ENCODE measurements at regions not wholly inside any gene's neighbourhood (a gene's known extent, or its start where the extent isn't known, plus 50 kb on each side); places are given as distances from the start of the nearest gene placed in this dataset.
A peak's percentile ranks its signal among the peaks of the same experiment; 100 is the strongest.

DNA sequence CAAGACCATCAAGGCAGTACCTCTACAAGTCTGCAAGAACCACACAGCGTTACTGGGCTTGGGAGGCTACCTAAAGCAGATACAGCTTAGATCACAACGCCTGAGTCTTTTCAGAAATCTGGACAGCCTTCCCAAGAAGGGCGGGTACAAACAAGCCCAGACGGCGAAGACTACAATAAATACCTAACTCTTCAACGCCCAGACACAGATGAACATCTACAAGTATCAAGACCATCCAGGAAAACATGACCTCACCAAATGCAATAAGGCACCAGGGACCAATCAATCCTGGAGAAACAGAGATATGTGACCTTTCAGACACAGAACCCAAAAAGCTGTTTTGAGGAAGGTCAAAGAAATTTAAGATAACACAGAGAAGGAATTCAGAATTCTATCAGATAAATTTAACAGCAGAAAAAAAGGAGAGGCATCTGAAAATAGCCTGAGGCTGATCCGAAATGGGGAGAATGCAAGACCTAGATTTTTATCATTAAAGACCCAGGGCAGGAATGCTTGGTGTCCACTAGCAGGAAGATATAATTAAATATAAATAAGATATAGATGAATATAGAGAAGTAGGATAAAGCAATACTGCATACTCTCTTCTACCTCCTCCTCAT is 131.7 kb upstream of the COL21A1 start:
- no peak for FAIRE-seq
- DNase-seq (ENCODE audit: insufficient read length, low spot score): no peak

DNA sequence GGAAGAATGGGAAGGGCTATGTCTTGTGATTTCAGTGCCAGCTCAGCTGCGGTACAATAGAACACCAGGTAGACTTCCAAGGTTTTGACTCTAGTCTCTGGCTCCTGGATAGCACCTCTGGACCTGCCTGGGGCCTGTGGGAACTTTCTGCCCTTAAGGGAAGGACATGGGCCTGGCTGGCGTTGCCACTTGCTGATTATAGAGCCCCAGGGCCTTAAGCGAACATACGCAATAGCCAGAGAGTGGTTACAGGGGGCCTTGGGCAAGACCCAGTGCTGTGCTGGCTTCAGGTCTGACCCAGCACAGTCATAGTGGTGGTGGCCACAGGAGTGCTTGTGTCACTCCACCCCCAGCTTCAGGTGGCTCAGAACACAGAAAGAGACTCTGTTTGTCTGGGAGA is 131.1 kb upstream of the COL21A1 start:
- FAIRE-seq (no peak), DNase-seq (ENCODE audit: insufficient read length, low spot score) (no peak)

DNA sequence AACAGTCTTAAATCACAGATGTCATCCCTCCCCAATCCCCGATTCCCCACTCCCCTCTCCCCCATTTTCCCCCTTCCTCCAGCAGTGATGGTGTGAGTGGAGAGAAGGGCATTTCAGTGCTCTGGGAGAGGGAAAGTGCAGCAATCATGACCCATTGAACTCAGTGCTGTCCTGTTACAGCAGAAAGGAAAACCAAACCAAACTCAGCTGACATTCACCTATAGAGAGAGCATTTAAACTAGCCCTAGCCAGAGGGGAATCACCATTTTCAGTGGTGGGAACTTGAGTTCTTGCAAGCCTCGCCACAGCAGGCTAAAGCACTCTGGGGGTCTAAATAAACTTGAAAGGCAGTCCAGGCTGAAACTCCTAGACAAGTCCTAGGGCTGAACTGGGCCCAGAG is 129.9 kb upstream of the COL21A1 start:
- no peak for FAIRE-seq
- DNase-seq (ENCODE audit: insufficient read length, low spot score): no peak

DNA sequence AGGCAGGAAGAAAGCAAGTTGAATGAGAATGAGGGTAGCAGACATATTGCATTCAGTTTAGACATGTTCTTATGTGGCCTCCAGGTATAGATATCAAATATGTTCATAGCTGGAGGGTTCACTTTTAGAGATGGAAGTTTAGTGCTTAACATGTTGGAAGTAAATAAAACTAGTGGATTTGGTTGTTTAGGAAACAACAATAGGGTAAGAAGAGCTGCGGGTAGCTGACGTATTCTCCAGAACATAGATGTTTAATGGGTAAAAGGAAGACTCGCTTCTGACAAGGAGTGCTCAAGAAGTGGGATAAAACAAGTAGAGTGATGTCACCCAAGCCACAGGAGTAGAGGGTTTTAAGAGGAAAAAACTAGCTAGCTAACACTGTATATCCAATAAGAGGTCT is 128.4 kb upstream of the COL21A1 start:
- no peak for DNase-seq (ENCODE audit: insufficient read length, low spot score)
- FAIRE-seq: no peak

DNA sequence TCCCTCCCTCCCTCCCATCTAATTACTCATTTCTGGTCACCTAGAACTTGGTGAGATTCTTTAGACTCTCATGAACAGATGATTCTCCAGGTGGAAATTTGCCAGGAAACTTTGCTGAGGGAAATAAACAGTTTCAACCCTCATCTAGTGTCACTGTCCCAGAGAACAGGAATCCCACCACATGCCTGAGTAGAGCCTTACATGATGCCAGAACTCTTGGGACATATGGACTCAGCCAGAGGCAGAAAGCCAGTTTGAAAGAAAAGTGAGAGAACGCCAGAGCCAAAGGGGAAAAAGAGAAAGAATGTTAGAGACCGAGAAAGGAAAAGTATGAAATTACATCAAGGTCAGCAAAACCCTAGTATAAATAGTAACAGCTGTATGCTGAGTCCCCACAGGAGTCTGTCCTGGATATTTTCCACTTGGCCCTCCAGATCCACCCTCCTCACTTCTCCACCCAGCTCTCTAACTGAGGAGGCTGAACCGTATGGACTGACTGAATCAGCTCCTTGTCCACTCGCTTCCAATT is 127.5 kb upstream of the COL21A1 start:
- no peak for FAIRE-seq

DNA sequence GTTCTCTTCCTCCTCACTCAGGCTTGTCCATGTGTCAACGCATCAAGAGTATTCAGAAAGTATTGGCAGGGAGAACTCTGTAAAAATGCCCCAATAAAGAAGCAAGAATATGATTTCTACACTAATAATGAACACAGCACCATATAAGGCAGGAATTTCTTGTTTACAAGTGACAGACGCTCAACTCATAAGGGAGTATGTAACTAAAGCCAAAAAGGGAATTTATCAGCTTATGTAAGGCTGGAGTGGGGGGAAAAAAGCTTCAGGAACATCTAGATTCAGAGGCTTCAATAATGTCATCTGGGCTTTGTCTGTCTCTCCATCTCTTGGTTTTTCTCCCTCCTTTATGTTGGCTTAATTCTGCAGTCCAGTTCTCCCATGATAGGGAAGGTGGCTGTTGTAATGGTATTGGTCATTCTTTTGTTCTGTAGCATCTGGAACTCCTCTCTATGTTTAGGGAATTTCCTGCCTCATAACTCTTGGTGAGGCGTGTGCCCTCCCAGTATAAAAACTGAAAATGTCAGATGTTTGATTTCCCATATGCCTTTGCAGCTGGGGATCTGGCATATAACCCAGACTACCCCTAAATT is 125.1 kb upstream of the COL21A1 start:
- no peak for DNase-seq (ENCODE audit: insufficient read length, low spot score)
- FAIRE-seq: no peak

More for the DNA sequence above, 127.5 kb upstream of the COL21A1 start:
- no peak for DNase-seq (ENCODE audit: insufficient read length, low spot score)

DNA sequence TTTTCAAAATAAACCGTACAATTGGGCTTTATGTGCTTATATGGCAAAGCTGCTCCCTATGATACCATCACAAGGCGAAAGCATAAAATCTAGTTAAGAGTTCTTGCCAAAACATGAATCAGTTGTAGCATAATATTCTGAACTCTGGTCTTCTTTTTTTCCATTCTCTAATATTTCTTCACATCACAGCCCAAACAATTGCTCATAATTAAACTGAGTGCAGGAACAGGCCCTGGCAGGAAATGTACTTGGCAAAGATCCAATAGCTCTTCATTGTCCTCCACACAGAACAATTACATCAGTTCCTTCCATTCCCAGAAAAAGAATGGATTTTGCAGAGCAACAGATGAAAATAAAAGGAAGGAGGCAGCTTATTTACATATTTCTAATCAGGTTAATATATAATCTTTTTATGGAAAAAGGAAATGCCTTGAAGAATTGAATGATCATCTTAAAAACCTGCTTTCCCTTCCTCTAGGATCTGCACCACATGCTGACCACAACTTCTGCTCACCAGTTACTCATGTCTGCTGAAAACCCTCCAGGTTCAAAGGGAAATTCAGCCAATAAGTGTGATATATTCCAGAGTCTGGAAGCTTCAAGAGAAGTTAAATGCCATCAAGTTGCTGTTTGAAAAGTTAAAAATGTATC is 123.3 kb upstream of the COL21A1 start:
- FAIRE-seq: peak; percentile 76
- DNase-seq (ENCODE audit: insufficient read length, low spot score): peak; percentile 12

DNA sequence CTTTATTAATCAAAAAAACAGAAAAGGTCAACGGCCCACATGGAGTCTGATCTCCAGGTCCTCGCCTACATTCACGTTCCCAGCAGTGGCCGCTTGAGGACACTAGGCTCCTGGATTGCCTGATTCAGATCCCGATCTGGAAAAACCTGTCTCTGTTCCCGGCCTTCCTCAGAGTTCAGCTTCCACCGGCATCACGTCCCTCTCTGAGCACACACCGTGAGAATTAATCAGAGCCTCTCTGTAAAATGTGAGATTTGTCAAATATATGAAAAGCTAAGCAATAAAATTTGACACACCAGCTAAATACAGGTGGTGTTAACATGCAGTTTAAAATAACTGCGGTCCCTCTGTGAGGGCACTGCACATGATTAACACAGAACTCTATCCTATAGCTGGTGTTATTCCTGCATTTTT is 122.8 kb upstream of the COL21A1 start:
- no peak for FAIRE-seq
- DNase-seq (ENCODE audit: insufficient read length, low spot score): no peak

DNA sequence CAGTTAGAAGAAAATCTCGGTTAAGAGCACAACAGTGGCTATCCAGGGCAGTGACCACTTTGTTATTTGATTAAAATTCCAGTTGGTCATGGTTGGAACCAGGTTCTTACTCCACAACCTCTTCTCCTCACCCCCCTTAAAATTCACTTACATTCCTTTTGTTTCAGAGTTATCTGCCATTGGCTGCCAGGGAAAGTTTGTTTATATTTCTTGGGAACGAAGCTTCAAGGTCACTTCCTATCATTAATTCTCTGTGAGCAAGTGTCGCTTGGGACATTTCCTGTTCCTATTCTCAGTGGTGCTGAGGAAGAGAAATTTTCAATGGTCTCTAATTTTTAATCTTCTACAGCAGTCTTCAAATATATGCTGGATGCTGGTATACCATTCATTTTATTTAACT is 121.1 kb upstream of the COL21A1 start:
- FAIRE-seq: no peak
- no peak for DNase-seq (ENCODE audit: insufficient read length, low spot score)

DNA sequence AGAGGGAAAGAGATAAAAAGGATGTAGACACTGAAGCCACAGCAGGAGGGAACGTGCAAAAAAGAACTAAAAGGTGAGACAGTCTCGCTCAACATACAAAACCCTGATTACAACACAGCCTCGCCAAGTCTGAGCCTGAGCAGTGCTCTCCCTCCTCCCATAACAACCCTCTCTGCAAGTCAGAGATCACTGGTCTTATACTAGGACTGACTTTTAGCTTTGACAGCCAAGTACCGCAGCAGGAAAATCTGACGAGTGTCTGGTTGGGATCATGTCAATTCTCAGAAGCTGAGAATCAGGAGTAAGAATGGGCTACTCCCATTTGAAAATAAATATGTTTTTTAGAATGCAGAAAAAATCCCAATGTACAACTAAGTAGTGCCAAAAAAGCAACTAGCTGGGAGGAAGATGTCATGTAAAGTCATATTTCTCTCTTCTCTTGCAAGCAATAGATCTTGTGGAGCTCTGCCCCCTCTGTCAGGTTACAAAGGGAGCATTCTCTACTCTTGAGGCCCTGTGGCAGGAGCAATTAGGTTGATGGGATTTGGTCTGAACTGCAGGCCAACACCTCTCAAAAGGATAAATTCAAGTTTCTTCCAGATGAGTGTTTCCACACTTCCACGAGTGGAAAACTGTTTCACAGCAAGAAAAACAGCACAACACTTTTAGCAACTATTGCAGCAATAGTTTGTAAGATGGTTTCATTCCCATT is 118.9 kb upstream of the COL21A1 start:
- DNase-seq (ENCODE audit: insufficient read length, low spot score) (no peak), FAIRE-seq (no peak)

DNA sequence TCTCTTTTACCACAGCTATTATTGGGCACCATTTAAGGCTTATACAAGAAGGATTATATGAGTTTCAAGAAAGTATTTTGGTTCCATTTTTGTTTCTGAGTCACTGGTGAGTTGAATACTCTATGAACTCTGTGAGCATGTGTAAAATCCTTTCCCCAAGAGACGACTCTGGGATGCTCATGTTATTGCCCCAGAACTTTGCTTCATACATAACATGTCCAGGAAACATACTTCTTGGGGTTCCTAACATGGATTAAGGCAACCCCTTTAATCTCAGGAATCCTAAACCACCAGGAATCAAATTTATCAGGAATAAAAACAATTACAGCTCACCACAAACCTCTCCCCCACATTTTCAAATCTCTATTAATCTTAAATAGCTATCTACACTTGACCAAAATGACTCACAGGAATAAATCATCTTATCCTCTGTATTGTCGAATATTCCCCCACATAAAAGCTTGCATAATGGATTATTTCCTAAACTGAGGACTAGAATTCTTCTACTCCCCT is 117.5 kb upstream of the COL21A1 start:
- DNase-seq (ENCODE audit: insufficient read length, low spot score) (no peak), FAIRE-seq (no peak)

DNA sequence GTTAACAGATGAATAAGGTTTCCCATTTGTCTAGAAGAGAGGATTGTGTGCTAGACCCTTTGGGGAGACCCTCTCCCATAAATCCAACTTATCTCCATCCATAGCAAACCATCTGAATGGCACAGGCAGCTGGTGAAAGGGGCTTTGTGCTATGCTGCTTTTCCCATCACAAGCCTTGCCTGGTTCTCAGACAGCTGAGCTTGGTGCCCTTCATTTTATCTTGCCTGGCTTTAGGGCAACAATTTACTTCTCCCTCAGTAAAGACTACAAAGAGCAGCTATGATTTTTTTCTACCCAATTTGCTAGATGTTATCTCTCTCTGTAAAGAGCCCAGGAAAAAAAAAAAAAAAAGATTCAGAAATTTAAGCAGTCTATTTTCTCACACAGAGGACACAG is 117.0 kb upstream of the COL21A1 start:
- FAIRE-seq (no peak), DNase-seq (ENCODE audit: insufficient read length, low spot score) (no peak)

DNA sequence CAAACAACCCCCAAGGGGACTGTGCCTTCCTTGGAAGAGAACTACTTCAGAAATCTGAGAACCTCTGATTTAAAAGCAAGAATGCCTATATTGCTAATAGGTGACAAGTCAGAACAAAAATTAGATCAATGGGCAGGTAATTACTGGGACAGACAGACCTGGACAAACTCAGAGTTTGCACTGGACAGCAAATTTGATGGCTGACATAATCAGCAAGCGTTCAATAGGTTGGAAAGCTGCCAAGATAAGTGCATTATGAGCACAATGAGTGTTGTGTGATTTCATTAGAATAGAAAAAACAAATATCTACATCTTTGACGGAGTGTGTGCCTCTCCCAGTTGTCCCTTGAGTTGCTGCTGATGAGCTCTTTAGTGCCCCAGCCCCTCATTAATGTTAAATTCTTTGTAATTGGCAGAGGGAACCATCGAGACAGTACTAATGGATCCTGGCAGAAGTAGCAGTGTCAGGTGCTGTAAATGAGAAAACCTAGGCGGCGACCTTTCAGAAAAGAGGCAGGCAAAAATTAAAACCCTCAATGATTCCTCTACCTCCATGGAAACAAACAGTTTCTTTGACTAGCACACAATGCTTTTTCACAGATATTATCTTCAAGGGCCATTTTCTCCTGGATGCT is 116.5 kb upstream of the COL21A1 start:
- FAIRE-seq: no peak
- no peak for DNase-seq (ENCODE audit: insufficient read length, low spot score)

DNA sequence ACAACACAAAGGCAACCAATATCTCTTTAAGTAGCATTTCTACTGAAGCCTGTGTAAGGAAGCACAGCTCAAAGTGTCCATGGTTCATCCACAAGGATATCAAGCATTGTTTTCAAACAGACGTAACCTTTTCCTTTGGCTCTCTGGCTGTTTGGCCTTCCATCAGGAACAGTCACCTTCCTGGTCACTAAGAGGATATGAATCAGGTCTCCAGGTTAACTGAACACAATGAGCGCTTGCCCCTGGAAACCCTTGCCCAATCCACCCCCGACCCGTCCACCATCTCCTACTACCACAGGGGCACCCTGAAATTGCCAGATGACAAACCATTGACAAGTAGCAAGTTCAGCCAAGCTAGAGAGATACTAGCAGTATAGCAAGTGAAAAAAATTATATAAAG is 114.4 kb upstream of the COL21A1 start:
- DNase-seq (ENCODE audit: insufficient read length, low spot score) (no peak), FAIRE-seq (no peak)

DNA sequence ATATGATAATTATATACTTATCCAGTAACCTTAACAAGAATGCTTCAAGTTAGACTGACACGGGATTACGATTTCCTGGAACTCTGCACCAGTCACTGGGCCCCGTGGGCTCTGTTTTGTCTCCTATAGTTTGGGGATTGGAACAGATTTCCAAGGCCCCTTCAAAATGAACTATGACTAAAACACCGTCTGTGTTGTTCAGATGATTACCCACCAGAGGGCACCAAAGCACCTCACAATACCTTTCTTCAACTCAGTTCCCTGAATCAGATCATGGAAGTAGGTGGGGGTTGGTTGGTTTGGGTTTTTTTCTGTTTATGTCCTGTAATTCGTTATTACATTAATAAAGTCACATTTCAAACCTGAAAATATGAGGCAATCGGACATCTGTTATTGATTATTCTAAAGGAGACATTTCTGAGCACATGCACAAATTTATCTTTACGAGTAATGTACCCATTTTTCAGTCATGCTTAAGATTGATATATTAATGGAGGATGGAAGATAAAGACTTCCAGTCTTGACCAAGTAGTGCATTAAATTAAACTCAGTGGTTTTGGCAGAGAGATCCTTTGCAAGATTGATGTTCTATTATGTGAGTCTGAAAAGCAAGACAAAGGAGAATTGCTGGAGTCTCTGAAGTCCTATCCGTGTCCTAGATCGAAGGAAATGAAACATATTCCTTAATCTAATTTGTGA is 112.0 kb upstream of the COL21A1 start:
- DNase-seq (ENCODE audit: insufficient read length, low spot score) (peak; percentile 37), FAIRE-seq (peak; percentile 97)

DNA sequence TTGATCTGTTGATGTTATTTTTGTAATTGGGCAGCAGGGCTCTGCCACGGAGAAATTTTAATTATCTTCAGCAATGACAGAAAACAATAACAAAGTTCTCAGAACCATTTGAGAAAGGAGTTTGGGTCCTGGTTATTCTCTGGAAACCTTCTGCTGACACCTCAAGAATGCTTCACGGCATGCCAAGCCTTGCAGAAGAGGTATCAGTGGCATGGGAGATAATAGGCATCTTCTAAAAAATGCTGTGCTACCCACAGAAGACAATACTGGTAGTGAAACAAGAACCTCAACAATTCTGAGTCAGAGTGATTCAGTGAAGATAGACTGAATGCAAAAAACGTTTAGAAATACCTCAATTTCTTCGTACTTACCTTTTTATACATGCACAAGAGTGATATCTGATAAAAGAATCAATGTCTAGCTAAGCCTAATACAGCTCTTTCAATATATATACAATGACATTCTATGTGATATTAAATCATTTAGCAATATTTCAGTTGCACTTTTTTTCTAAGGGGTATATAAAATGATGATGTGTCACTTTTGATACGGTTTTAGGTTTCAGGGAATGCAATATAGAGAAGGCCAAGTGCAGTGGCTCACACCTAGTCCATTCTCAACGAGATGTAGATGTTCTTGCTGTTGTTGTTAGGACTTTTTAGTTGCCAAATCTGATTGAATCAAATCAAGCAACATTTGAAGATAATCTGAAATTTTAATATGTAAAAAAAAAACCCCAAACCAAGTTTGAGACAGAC is 110.4 kb upstream of the COL21A1 start:
- FAIRE-seq: no peak

DNA sequence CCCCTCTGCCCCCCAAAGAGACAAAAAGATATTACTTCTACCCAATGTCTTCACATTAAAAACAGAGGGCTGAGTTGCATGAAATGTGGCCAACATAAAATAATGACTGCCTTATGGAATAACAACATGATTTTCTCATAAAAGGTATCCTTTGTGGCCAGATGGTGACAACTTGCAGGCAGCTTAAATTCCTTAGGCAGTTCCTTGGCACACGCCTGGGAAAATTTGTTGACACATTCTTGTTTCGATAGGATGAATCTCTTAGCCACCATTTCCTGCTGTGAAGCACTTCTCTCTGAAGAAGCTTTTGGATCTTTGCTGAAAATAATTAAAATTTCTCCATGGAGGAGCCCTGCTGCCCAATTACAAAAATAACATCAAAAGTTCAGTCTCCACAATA is 109.0 kb upstream of the COL21A1 start:
- no peak for FAIRE-seq

More for the DNA sequence above, 110.4 kb upstream of the COL21A1 start:
- no peak for DNase-seq (ENCODE audit: insufficient read length, low spot score)

DNA sequence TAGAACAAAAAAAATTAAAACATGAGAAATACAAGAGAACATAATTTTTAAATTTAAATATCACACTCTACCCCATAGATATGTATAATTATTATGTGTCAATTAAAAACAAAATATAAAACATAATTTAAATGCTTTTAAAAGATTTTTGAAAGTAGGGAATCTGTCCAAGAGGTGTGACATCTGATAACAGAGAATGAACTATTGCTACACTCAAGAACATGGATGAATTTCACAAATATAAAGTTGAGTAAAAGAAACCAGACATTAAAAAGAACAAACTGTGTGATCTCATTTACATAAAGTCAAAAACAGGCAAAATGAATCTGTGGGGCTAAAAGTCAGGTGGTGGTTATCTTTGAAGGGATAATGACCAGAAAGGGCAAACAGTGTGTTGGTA is 106.5 kb upstream of the COL21A1 start:
- no peak for FAIRE-seq

More for the DNA sequence above, 109.0 kb upstream of the COL21A1 start:
- no peak for DNase-seq (ENCODE audit: insufficient read length, low spot score)

DNA sequence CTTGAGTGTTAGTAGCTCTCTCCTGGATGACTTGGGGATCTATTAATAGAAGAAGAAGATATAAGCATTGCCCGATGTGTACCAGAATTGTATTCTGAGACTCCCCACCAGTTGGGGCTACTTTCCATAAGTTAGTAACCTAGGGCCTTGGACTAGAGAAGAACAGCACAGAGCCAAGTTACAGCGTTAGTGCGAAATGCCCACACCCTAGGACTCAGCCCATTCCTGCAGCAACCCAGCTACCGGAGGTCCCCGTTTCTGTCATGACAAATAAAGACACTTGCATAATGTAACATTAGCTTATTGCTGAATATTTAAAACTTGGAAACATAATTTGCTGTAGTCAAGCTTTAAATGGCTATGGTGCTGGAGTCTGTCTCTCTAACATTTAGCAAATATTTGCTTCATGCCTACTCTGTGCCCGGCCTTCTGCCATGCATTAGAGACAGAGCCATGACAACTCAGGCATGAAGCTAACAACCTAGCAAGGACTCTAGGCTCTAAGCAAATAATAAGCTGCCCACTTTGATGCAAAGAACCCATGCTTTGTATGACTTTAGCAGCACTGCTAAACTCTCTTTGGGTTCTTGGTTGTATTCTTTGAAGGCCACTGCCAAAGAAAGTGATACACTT is 103.4 kb upstream of the COL21A1 start:
- FAIRE-seq (no peak), DNase-seq (ENCODE audit: insufficient read length, low spot score) (no peak)

More for the DNA sequence above, 106.5 kb upstream of the COL21A1 start:
- no peak for DNase-seq (ENCODE audit: insufficient read length, low spot score)
